IMR-90 (cell line): ENCODE measurements at regions not wholly inside any gene's neighbourhood (a gene's known extent, or its start where the extent isn't known, plus 50 kb on each side); places are given as distances from the start of the nearest gene placed in this dataset.
A peak's percentile ranks its signal among the peaks of the same experiment; 100 is the strongest.

Source experiments
- ATAC-seq: fragments of 200-7000 bp; cut with Tn5 transposase; 2 replicates; pipeline ENCODE4 v1.9.1; 2020; ENCODE audit warnings: low read depth, mild to moderate bottlenecking, moderate library complexity
- BruUV-seq: library from RNA; stranded (reverse); fragments of 400-500 nt; replicated peaks from 2 replicates; lab custom pipeline; 2021; lab: Mats Ljungman, UMichigan
- CTCF ChIA-PET: fragments of 300-600 bp; formaldehyde crosslinking; extraction: SDS; loops from one replicate; lab custom pipeline; 2021; ENCODE audit warnings: antibody characterized with exemption; lab: Yijun Ruan, JAX
- POLR2A ChIA-PET: fragments of 300-600 bp; sonication (Branson Sonifier 250); formaldehyde crosslinking; loops from one replicate; lab custom pipeline; 2022; ENCODE audit warnings: antibody characterized with exemption; ENCODE audit not compliant: unreplicated experiment; lab: Charles Lee
- DNase-seq: peaks from one replicate; pipeline ENCODE4 v3.0.0; 2013
- H2AFZ ChIP-seq: replicated peaks from 2 replicates; pipeline ENCODE3; 2013; ENCODE audit warnings: low read length, mild to moderate bottlenecking; ENCODE audit not compliant: poor library complexity
- H2AK5ac ChIP-seq: 2 replicates; pipeline ENCODE4 v1.6.1; 2013; ENCODE audit warnings: low read depth, low read length, inconsistent platforms
- H2AK9ac ChIP-seq: replicated peaks from 2 replicates; pipeline ENCODE3; 2013; ENCODE audit warnings: mild to moderate bottlenecking, low read depth, low read length, moderate library complexity; ENCODE audit not compliant: poor library complexity
- H2BK120ac ChIP-seq: 2 replicates; pipeline ENCODE4 v1.6.1; 2013; ENCODE audit warnings: low read depth, low read length, inconsistent platforms
- H2BK15ac ChIP-seq: 3 replicates; pipeline ENCODE4 v1.6.1; 2013; ENCODE audit warnings: low read depth, low read length, inconsistent platforms
- H2BK20ac ChIP-seq: 2 replicates; pipeline ENCODE4 v1.6.1; 2013; ENCODE audit warnings: low read depth, mild to moderate bottlenecking, inconsistent platforms, low read length, moderate library complexity
- H2BK5ac ChIP-seq: 2 replicates; pipeline ENCODE4 v1.6.1; 2013; ENCODE audit warnings: mild to moderate bottlenecking, low read depth, low read length, inconsistent platforms; ENCODE audit not compliant: poor library complexity, severe bottlenecking
- H3K14ac ChIP-seq: replicated peaks from 2 replicates; pipeline ENCODE4 v1.6.1; 2013; ENCODE audit warnings: low read depth, low read length, inconsistent platforms
- H3K18ac ChIP-seq: 2 replicates; pipeline ENCODE4 v1.6.1; 2013; ENCODE audit warnings: low read depth, low read length, control low read depth
- H3K23ac ChIP-seq: 2 replicates; pipeline ENCODE4 v1.6.1; 2013; ENCODE audit warnings: low read depth, low read length, inconsistent platforms
- H3K27ac ChIP-seq: 2 replicates; pipeline ENCODE4 v1.5.1; 2013; ENCODE audit warnings: mild to moderate bottlenecking, control low read depth, low read length; ENCODE audit not compliant: insufficient read depth
- H3K27me3 ChIP-seq: 2 replicates; pipeline ENCODE4 v1.6.1; 2013; ENCODE audit warnings: low read length; ENCODE audit not compliant: control insufficient read depth, insufficient read depth
- H3K36me3 ChIP-seq: 2 replicates; pipeline ENCODE4 v1.6.1; 2013; ENCODE audit warnings: low read length, mixed read lengths; ENCODE audit not compliant: control insufficient read depth, insufficient read depth
- H3K4ac ChIP-seq: 2 replicates; pipeline ENCODE4 v1.6.1; 2013; ENCODE audit warnings: low read depth, low read length, inconsistent platforms
- H3K4me1 ChIP-seq: 2 replicates; pipeline ENCODE4 v1.6.1; 2013; ENCODE audit warnings: low read length, mixed read lengths; ENCODE audit not compliant: control insufficient read depth, insufficient read depth
- H3K4me2 ChIP-seq: 2 replicates; pipeline ENCODE4 v1.6.1; 2013; ENCODE audit warnings: low read depth, mild to moderate bottlenecking, control low read depth, low read length, moderate library complexity
- H3K4me3 ChIP-seq: 2 replicates; pipeline ENCODE4 v1.5.1; 2013; ENCODE audit warnings: low read depth, mild to moderate bottlenecking, control low read depth, low read length, moderate library complexity; ENCODE audit not compliant: insufficient read depth
- H3K56ac ChIP-seq: 2 replicates; pipeline ENCODE4 v1.6.1; 2013; ENCODE audit warnings: low read length, inconsistent platforms; ENCODE audit not compliant: insufficient read depth; ENCODE audit errors: extremely low read depth
- H3K79me1 ChIP-seq, 2 experiments: 2 replicates each; pipeline ENCODE4 v1.6.1; 2013; ENCODE audit warnings: low read length in 2 of 2, inconsistent platforms in 1 of 2, low read depth in 1 of 2
- H3K9ac ChIP-seq: 2 replicates; pipeline ENCODE4 v1.6.1; 2013; ENCODE audit warnings: low read depth, low read length, control low read depth
- H3K9me1 ChIP-seq: 2 replicates; pipeline ENCODE4 v1.6.1; 2013; ENCODE audit warnings: low read length, inconsistent platforms; ENCODE audit not compliant: insufficient read depth
- H3K9me3 ChIP-seq: 2 replicates; pipeline ENCODE4 v1.6.1; 2013; ENCODE audit warnings: low read length; ENCODE audit not compliant: control insufficient read depth, insufficient read depth
- H4K20me1 ChIP-seq: 2 replicates; pipeline ENCODE4 v1.6.1; 2013; ENCODE audit warnings: low read length, inconsistent platforms; ENCODE audit not compliant: insufficient read depth
- H4K5ac ChIP-seq: 2 replicates; pipeline ENCODE4 v1.6.1; 2013; ENCODE audit warnings: mild to moderate bottlenecking, low read depth, low read length, control low read depth
- H4K8ac ChIP-seq, 2 experiments: 2 replicates each; pipeline ENCODE4 v1.6.1; 2013; ENCODE audit warnings: low read depth in 2 of 2, low read length in 2 of 2, control low read depth in 1 of 2, inconsistent platforms in 1 of 2
- H4K91ac ChIP-seq: 2 replicates; pipeline ENCODE4 v1.6.1; 2013; ENCODE audit warnings: low read depth, low read length, inconsistent platforms; ENCODE audit not compliant: insufficient read depth
- BHLHE40 ChIP-seq: fragments of 150-350 bp; IDR thresholded peaks from 2 replicates; pipeline ENCODE4 v1.6.1; 2016; ENCODE audit warnings: mild to moderate bottlenecking, low read depth, low read length
- CEBPB ChIP-seq: IDR thresholded peaks from 2 replicates; pipeline ENCODE4 v1.6.1; 2012; ENCODE audit warnings: low read depth, low read length, improper control_type of control experiment
- CHD1 ChIP-seq: IDR thresholded peaks from 2 replicates; pipeline ENCODE4 v1.6.1; 2012; ENCODE audit warnings: low read depth, low read length, improper control_type of control experiment
- FOS ChIP-seq: fragments of 150-350 bp; IDR thresholded peaks from 2 replicates; pipeline ENCODE4 v1.6.1; 2016; ENCODE audit warnings: low read depth, low read length
- MAZ ChIP-seq: IDR thresholded peaks from 2 replicates; pipeline ENCODE4 v1.6.1; 2012; ENCODE audit warnings: low read depth, mild to moderate bottlenecking, low read length, improper control_type of control experiment, moderate library complexity, borderline replicate concordance
- MXI1 ChIP-seq: IDR thresholded peaks from 2 replicates; pipeline ENCODE4 v1.6.1; 2012; ENCODE audit warnings: low read depth, mild to moderate bottlenecking, low read length, moderate library complexity, borderline replicate concordance
- NFE2L2 ChIP-seq: fragments of 150-350 bp; IDR thresholded peaks from 2 replicates; pipeline ENCODE4 v1.6.1; 2016; ENCODE audit warnings: low read depth, mild to moderate bottlenecking, low read length
- POLR2A ChIP-seq: IDR thresholded peaks from 2 replicates; pipeline ENCODE4 v1.6.1; 2012; ENCODE audit warnings: mild to moderate bottlenecking, low read depth, low read length
- RAD21 ChIP-seq: IDR thresholded peaks from 2 replicates; pipeline ENCODE4 v1.6.1; 2012; ENCODE audit warnings: low read length, improper control_type of control experiment
- RCOR1 ChIP-seq: IDR thresholded peaks from 2 replicates; pipeline ENCODE4 v1.6.1; 2012; ENCODE audit warnings: mild to moderate bottlenecking, low read length, improper control_type of control experiment; ENCODE audit not compliant: insufficient replicate concordance
- SMC3 ChIP-seq: fragments of 150-350 bp; IDR thresholded peaks from 2 replicates; pipeline ENCODE4 v1.6.1; 2016; ENCODE audit warnings: low read depth, mild to moderate bottlenecking, antibody characterized with exemption, low read length, moderate library complexity
- dilution Hi-C: fragments of 300-500 bp; cut with HindIII; formaldehyde crosslinking; loops from one replicate; pipeline ENCODE4 v1.14.3; 2018; ENCODE audit warnings: low sequenced_read_pairs; ENCODE audit not compliant: unreplicated experiment
- in situ Hi-C: fragments of 300-500 bp; cut with MboI; formaldehyde crosslinking; loops from 3 replicates; pipeline ENCODE4 v1.14.3; 2019; ENCODE audit warnings: low sequenced_read_pairs, inconsistent platforms, mixed read lengths
- intact Hi-C: fragments of 100-400 bp; cut with micrococcal nuclease; formaldehyde crosslinking; loops from 2 replicates; pipeline ENCODE4 v1.10.0; 2022
- TF ChIP-seq, protein P1 (sequence below): fragments of 150-350 bp; IDR thresholded peaks from 2 replicates; pipeline ENCODE4 v1.6.1; 2017; ENCODE audit warnings: mild to moderate bottlenecking, antibody characterized with exemption, low read length, low read depth
- TF ChIP-seq, protein P2 (sequence below): conservative IDR thresholded peaks from 2 replicates; pipeline ENCODE4 v1.5.1; 2012; ENCODE audit warnings: mild to moderate bottlenecking, low read depth, low read length, improper control_type of control experiment
- TF ChIP-seq, protein P3 (sequence below): fragments of 150-350 bp; IDR thresholded peaks from 2 replicates; pipeline ENCODE4 v1.6.1; 2016; ENCODE audit warnings: low read depth, mild to moderate bottlenecking, low read length, moderate library complexity, borderline replicate concordance

DNA sequence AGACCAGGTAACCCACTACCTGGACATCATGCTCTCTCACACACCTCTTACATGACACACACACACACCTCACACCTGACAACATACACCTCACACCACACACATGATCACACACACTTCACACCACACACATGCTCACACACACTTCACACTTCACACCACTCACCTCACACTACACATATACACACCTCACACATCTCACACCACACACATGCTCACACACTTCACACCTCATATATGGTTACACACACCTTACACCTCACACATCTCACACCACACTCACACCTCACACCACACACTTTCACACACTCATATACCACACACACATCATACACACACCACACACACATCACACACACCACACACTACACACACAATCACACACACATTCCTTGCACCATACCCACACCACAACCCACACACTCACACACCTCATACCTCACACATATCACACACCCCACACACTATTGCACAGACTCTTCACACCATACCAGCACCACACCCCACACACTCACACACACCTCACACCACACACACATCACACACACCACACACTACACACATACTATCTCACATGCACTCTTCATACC is 98.1 kb upstream of the PIEZO2 start:
- intact Hi-C loops (no loop called here), in situ Hi-C loops (no loop called here), dilution Hi-C loops (no loop called here)
- CTCF ChIA-PET, result no interaction called here
- Histone ChIP-seq H3K36me3 (no peaks in the 10 kb centered on the region), H4K5ac (no peak overlapping the region), H2AK5ac (no peak overlapping the region), H4K8ac (no peak overlapping the region), H3K4me3 (no peak overlapping the region), H3K79me1 (no peaks in the 10 kb centered on the region), H3K56ac (no peak overlapping the region), H3K4me2 (no peak overlapping the region), H3K27me3 (peaks cover 6% of the 10 kb centered on the region; the same call in 1 of the 2 replicates), H3K4me1 (no peaks in the 10 kb centered on the region), H3K18ac (no peak overlapping the region), H3K23ac (no peak overlapping the region), H2BK20ac (no peak overlapping the region), H4K20me1 (no peaks in the 10 kb centered on the region), H3K4ac (no peak overlapping the region), H3K9ac (no peak overlapping the region), H2AFZ (no peak overlapping the region), H3K27ac (no peak overlapping the region), H3K9me3 (no peaks in the 10 kb centered on the region), H4K91ac (no peak overlapping the region), H2BK120ac (no peak overlapping the region), H2BK15ac (no peak overlapping the region), H2AK9ac (no peak overlapping the region), H3K9me1 (peaks cover 8% of the 10 kb centered on the region), H3K14ac (no peak overlapping the region), H2BK5ac (peak overlapping the region; percentile 89)
- TF ChIP-seq MXI1, result no peak
- no peak for TF ChIP-seq CEBPB
- no peak for TF ChIP-seq SMC3
- TF ChIP-seq RAD21, result no peak
- TF ChIP-seq RCOR1, result no peak
- no peak for TF ChIP-seq NFE2L2
- TF ChIP-seq BHLHE40, result no peak
- TF ChIP-seq, protein P1, sequence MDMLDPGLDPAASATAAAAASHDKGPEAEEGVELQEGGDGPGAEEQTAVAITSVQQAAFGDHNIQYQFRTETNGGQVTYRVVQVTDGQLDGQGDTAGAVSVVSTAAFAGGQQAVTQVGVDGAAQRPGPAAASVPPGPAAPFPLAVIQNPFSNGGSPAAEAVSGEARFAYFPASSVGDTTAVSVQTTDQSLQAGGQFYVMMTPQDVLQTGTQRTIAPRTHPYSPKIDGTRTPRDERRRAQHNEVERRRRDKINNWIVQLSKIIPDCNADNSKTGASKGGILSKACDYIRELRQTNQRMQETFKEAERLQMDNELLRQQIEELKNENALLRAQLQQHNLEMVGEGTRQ, result no peak
- TF ChIP-seq MAZ, result no peak
- no peak for TF ChIP-seq CHD1
- TF ChIP-seq POLR2A, result no peak
- TF ChIP-seq, protein P2, sequence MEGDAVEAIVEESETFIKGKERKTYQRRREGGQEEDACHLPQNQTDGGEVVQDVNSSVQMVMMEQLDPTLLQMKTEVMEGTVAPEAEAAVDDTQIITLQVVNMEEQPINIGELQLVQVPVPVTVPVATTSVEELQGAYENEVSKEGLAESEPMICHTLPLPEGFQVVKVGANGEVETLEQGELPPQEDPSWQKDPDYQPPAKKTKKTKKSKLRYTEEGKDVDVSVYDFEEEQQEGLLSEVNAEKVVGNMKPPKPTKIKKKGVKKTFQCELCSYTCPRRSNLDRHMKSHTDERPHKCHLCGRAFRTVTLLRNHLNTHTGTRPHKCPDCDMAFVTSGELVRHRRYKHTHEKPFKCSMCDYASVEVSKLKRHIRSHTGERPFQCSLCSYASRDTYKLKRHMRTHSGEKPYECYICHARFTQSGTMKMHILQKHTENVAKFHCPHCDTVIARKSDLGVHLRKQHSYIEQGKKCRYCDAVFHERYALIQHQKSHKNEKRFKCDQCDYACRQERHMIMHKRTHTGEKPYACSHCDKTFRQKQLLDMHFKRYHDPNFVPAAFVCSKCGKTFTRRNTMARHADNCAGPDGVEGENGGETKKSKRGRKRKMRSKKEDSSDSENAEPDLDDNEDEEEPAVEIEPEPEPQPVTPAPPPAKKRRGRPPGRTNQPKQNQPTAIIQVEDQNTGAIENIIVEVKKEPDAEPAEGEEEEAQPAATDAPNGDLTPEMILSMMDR, result no peak
- no peak for TF ChIP-seq FOS
- TF ChIP-seq, protein P3, sequence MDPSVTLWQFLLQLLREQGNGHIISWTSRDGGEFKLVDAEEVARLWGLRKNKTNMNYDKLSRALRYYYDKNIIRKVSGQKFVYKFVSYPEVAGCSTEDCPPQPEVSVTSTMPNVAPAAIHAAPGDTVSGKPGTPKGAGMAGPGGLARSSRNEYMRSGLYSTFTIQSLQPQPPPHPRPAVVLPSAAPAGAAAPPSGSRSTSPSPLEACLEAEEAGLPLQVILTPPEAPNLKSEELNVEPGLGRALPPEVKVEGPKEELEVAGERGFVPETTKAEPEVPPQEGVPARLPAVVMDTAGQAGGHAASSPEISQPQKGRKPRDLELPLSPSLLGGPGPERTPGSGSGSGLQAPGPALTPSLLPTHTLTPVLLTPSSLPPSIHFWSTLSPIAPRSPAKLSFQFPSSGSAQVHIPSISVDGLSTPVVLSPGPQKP, result no peak
- no TSS peak for BruUV-seq
- POLR2A ChIA-PET, result no interaction called here
- ATAC-seq (no peak), DNase-seq (no peak)
